H1 (cell line): ENCODE measurements at regions not wholly inside any gene's neighbourhood (a gene's known extent, or its start where the extent isn't known, plus 50 kb on each side); places are given as distances from the start of the nearest gene placed in this dataset.

Experiments
- BCL11A ChIP-seq, 2 experiments: IDR thresholded peaks; one replicate each; pipeline ENCODE4 v1.6.1; 2011; ENCODE audit warnings: low read depth in 2 of 2, low read length in 2 of 2, mild to moderate bottlenecking in 2 of 2
- EZH2 ChIP-seq: fragments of 200-600 bp; sonication (generic); IDR thresholded peaks from 2 replicates; pipeline ENCODE4 v1.7.1; 2012; ENCODE audit warnings: low read depth, mild to moderate bottlenecking, moderate library complexity, low read length, inconsistent platforms; ENCODE audit not compliant: severe bottlenecking
- FOSL1 ChIP-seq: IDR thresholded peaks from 2 replicates; pipeline ENCODE4 v1.6.1; 2011; ENCODE audit warnings: mild to moderate bottlenecking, low read depth, low read length, moderate library complexity; ENCODE audit not compliant: insufficient read depth
- TAF1 ChIP-seq: IDR thresholded peaks from 2 replicates; pipeline ENCODE4 v1.6.1; 2011; ENCODE audit warnings: mild to moderate bottlenecking, low read depth, low read length
- TF ChIP-seq, protein P1 (sequence below): IDR thresholded peaks from 2 replicates; pipeline ENCODE4 v1.6.1; 2012; ENCODE audit warnings: low read length, inconsistent platforms

DNA sequence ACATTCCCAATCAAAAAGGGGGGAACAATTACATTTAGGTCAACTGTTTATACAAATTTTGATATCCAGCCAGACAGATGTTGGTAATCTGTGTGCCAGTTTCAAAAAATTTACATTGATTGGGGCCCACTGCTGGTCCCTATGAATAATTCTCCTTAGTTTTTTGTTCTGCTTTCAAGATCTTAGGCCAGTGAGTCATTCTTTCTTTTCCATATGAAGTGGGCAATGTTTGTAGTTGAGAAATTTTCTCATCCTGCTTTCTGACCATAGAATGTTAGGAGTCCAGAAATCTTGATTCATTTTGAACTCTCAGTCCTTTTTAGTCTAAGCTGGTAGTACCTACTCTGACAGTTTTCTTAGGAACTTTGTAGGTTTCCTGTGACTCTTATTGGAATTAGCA is 244.3 kb downstream of the DIO2 start:
- TF ChIP-seq EZH2 (no peak), TAF1 (no peak), FOSL1 (no peak), BCL11A (IDR thresholded peaks at IDR 0.05; ENCODE audit: low read depth in 2 of 2, low read length in 2 of 2) (no peak)
- TF ChIP-seq, protein P1, sequence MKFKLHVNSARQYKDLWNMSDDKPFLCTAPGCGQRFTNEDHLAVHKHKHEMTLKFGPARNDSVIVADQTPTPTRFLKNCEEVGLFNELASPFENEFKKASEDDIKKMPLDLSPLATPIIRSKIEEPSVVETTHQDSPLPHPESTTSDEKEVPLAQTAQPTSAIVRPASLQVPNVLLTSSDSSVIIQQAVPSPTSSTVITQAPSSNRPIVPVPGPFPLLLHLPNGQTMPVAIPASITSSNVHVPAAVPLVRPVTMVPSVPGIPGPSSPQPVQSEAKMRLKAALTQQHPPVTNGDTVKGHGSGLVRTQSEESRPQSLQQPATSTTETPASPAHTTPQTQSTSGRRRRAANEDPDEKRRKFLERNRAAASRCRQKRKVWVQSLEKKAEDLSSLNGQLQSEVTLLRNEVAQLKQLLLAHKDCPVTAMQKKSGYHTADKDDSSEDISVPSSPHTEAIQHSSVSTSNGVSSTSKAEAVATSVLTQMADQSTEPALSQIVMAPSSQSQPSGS, result no peak
